Tongue (tissue), 1 donor: ENCODE measurements at regions not wholly inside any gene's neighbourhood (a gene's known extent, or its start where the extent isn't known, plus 50 kb on each side); places are given as distances from the start of the nearest gene placed in this dataset.

ENCODE experiments used
- DNase-seq: peaks from one replicate; pipeline ENCODE4 v3.0.0-alpha.2; 2015

GRCh38 chr3:124246949-124247348 is 255.0 kb upstream of the ROPN1 start:
- peak; percentile 18 for DNase-seq

GRCh38 chr3:124248471-124249028 is 256.6 kb upstream of the ROPN1 start:
- DNase-seq: no peak

- DNase-seq: no peak
These were observed 257.1 kb upstream of the ROPN1 start for GRCh38 chr3:124249038-124249437.

- peak; percentile 17 for DNase-seq
These were observed 258.1 kb upstream of the ROPN1 start for GRCh38 chr3:124250053-124250452.

- DNase-seq: no peak
These were observed 264.2 kb upstream of the ROPN1 start for GRCh38 chr3:124256156-124256555.

- no peak for DNase-seq
These were observed 264.7 kb upstream of the ROPN1 start for GRCh38 chr3:124256599-124256998.

GRCh38 chr3:124257336-124257864 is 265.5 kb upstream of the ROPN1 start:
- no peak for DNase-seq

GRCh38 chr3:124258057-124258500 is 266.2 kb upstream of the ROPN1 start:
- no peak for DNase-seq

- DNase-seq: no peak
These were observed 268.4 kb upstream of the ROPN1 start for GRCh38 chr3:124260206-124260915.

- DNase-seq: no peak
These were observed 269.4 kb upstream of the ROPN1 start for GRCh38 chr3:124261306-124261705.

- no peak for DNase-seq
These were observed 271.2 kb upstream of the ROPN1 start for GRCh38 chr3:124263168-124263567.

- DNase-seq: no peak
These were observed 272.4 kb upstream of the ROPN1 start for GRCh38 chr3:124264346-124264745.

GRCh38 chr3:124266487-124266886 is 274.6 kb upstream of the ROPN1 start:
- DNase-seq: peak; percentile 77

- DNase-seq: no peak
These were observed 275.5 kb upstream of the ROPN1 start for GRCh38 chr3:124267406-124267805.

- no peak for DNase-seq
These were observed 276.4 kb upstream of the ROPN1 start for GRCh38 chr3:124268355-124268754.

- DNase-seq: no peak
These were observed 277.7 kb upstream of the ROPN1 start for GRCh38 chr3:124269619-124270018.

GRCh38 chr3:124272605-124273151 is 280.8 kb upstream of the ROPN1 start:
- no peak for DNase-seq

GRCh38 chr3:124273651-124274050 is 281.7 kb upstream of the ROPN1 start:
- no peak for DNase-seq

- DNase-seq: no peak
These were observed 282.1 kb upstream of the ROPN1 start for GRCh38 chr3:124274051-124274450.

- DNase-seq: peak; percentile 50
These were observed 283.5 kb upstream of the ROPN1 start for GRCh38 chr3:124275412-124275811.

- no peak for DNase-seq
These were observed 284.2 kb upstream of the ROPN1 start for GRCh38 chr3:124276133-124276532.

- no peak for DNase-seq
These were observed 284.7 kb upstream of the ROPN1 start for GRCh38 chr3:124276539-124277143.
